DMS53 treated with DMSO at 0.1 percent for 48 hours (cell line): ENCODE measurements at regions not wholly inside any gene's neighbourhood (a gene's known extent, or its start where the extent isn't known, plus 50 kb on each side); places are given as distances from the start of the nearest gene placed in this dataset.
A peak's percentile ranks its signal among the peaks of the same experiment; 100 is the strongest.

Experiments used
- DNase-seq: peaks from one replicate; lab custom pipeline; 2025; ENCODE audit not compliant: unreplicated experiment; lab: John Stamatoyannopoulos, UW

- no peak for DNase-seq
Observed at GRCh38 chr14:98368221-98368620, 903.8 kb downstream of the BCL11B start.

GRCh38 chr14:98368916-98369315, 903.1 kb downstream of the BCL11B start:
- no peak for DNase-seq

- DNase-seq: no peak
Observed at GRCh38 chr14:98369344-98369743, 902.7 kb downstream of the BCL11B start.

- no peak for DNase-seq
Observed at GRCh38 chr14:98370352-98370751, 901.6 kb downstream of the BCL11B start.

- no peak for DNase-seq
Observed at GRCh38 chr14:98371141-98371540, 900.9 kb downstream of the BCL11B start.

- DNase-seq: peak; percentile 34
Observed at GRCh38 chr14:98374136-98374535, 897.9 kb downstream of the BCL11B start.

GRCh38 chr14:98375566-98375965, 896.4 kb downstream of the BCL11B start:
- DNase-seq: no peak

GRCh38 chr14:98379830-98380229, 892.2 kb downstream of the BCL11B start:
- no peak for DNase-seq

GRCh38 chr14:98382662-98383061, 889.3 kb downstream of the BCL11B start:
- no peak for DNase-seq

- no peak for DNase-seq
Observed at GRCh38 chr14:98385851-98386250, 886.1 kb downstream of the BCL11B start.

- DNase-seq: no peak
Observed at GRCh38 chr14:98391061-98391460, 880.9 kb downstream of the BCL11B start.

GRCh38 chr14:98393527-98393926, 878.5 kb downstream of the BCL11B start:
- no peak for DNase-seq

- no peak for DNase-seq
Observed at GRCh38 chr14:98404811-98405210, 867.2 kb downstream of the BCL11B start.

GRCh38 chr14:98408024-98408555, 863.9 kb downstream of the BCL11B start:
- DNase-seq: no peak

- no peak for DNase-seq
Observed at GRCh38 chr14:98408713-98409112, 863.3 kb downstream of the BCL11B start.

- no peak for DNase-seq
Observed at GRCh38 chr14:98411154-98411553, 860.8 kb downstream of the BCL11B start.

GRCh38 chr14:98412431-98412830, 859.6 kb downstream of the BCL11B start:
- DNase-seq: no peak

- DNase-seq: no peak
Observed at GRCh38 chr14:98415766-98416165, 856.2 kb downstream of the BCL11B start.

- DNase-seq: no peak
Observed at GRCh38 chr14:98417001-98417400, 855.0 kb downstream of the BCL11B start.

GRCh38 chr14:98428483-98428994, 843.5 kb downstream of the BCL11B start:
- DNase-seq: no peak

GRCh38 chr14:98433436-98433835, 838.6 kb downstream of the BCL11B start:
- DNase-seq: no peak

- no peak for DNase-seq
Observed at GRCh38 chr14:98437113-98437512, 834.9 kb downstream of the BCL11B start.

- no peak for DNase-seq
Observed at GRCh38 chr14:98444077-98444476, 827.9 kb downstream of the BCL11B start.
